HAP-1 (cell line): ENCODE measurements at regions not wholly inside any gene's neighbourhood (a gene's known extent, or its start where the extent isn't known, plus 50 kb on each side); places are given as distances from the start of the nearest gene placed in this dataset.

Experiments used
- DNase-seq, 2 experiments: peaks; one replicate each; pipeline ENCODE4 v3.0.0-alpha.2; 2016 to 2020; ENCODE audit warnings: low spot score in 2 of 2
- H3K27me3 ChIP-seq: fragments of 250-450 bp; sonication (Bioruptor Pico); 2 replicates; pipeline ENCODE4 v1.5.1; 2020; ENCODE audit warnings: low read depth, mild to moderate bottlenecking, moderate library complexity
- H3K36me3 ChIP-seq: fragments of 250-450 bp; sonication (Bioruptor Pico); replicated peaks from 2 replicates; pipeline ENCODE4 v1.5.1; 2020; ENCODE audit warnings: mild to moderate bottlenecking
- H3K4me1 ChIP-seq: fragments of 250-450 bp; sonication (Bioruptor Pico); 2 replicates; pipeline ENCODE4 v1.5.1; 2020; ENCODE audit warnings: mild to moderate bottlenecking
- H3K4me3 ChIP-seq: fragments of 250-450 bp; sonication (Bioruptor Pico); 2 replicates; pipeline ENCODE4 v1.5.1; 2020; ENCODE audit warnings: mild to moderate bottlenecking, moderate library complexity
- H3K9me3 ChIP-seq: fragments of 250-450 bp; sonication (Bioruptor Pico); 2 replicates; pipeline ENCODE4 v1.5.1; 2020; ENCODE audit warnings: mild to moderate bottlenecking, moderate library complexity
- in situ Hi-C: fragments of 300-500 bp; cut with MboI; formaldehyde crosslinking; loops from 3 replicates; pipeline ENCODE4 v1.14.3; 2020; ENCODE audit warnings: low sequenced_read_pairs, inconsistent platforms, mixed read lengths

DNA sequence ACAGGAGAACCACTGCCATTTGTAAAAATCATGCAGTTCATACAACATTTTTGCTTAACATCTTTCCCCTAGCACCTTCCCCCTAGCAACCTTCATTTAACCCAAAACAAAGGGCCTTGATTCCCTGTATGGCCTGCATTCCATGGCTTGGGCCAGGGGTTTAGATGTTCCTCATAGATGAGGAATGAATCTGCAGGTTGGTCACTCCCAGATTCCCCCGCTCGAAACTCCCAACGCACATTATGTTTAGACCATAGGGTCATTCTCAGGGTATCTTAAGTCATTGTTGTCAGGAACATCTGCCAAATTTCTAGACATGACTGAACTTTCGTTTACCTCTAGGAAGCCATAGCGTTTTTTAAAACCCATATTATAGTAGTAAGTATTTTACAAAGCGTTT is 282.2 kb upstream of the VLDLR start:
- Histone ChIP-seq H3K4me1 (no peaks in the 10 kb centered on the region), H3K9me3 (no peaks in the 10 kb centered on the region), H3K4me3 (no peak overlapping the region), H3K27me3 (no peaks in the 10 kb centered on the region), H3K36me3 (no peaks in the 10 kb centered on the region)
- in situ Hi-C loops, result no loop called here
- DNase-seq, result no peak

GRCh38 chr9:2340046-2340760 is 281.4 kb upstream of the VLDLR start:
- Histone ChIP-seq H3K4me3 (no peak overlapping the region), H3K36me3 (no peaks in the 10 kb centered on the region), H3K9me3 (no peaks in the 10 kb centered on the region), H3K4me1 (no peaks in the 10 kb centered on the region), H3K27me3 (no peaks in the 10 kb centered on the region)
- in situ Hi-C loops, result no loop called here
- no peak for DNase-seq

DNA sequence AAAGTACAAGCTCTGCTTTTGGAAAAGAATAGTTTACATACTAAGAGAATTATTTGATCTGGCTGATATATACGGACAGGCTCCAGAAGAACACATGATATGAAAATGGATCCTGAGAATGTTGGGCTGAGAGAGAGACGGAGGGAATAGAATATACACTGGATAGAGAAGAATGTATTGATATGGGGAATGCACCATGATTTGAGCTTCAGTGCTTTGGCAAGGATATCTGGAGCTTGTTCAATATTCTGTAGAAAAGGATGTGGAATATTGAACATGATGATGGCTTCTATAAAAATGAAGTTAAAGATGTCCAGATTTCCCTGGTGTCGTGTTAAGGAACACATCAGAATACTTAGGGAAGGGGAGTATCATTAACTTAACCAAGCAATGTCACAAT is 280.5 kb upstream of the VLDLR start:
- H3K27me3 ChIP-seq, result no peaks in the 10 kb centered on the region
- no peaks in the 10 kb centered on the region for H3K4me1 ChIP-seq
- no peak for DNase-seq
- no peaks in the 10 kb centered on the region for H3K36me3 ChIP-seq
- H3K9me3 ChIP-seq, result no peaks in the 10 kb centered on the region
- H3K4me3 ChIP-seq, result no peak overlapping the region
- in situ Hi-C loops, result no loop called here

GRCh38 chr9:2341956-2342355 is 279.6 kb upstream of the VLDLR start:
- H3K36me3 ChIP-seq, result no peaks in the 10 kb centered on the region
- no peaks in the 10 kb centered on the region for H3K27me3 ChIP-seq
- no peak overlapping the region for H3K4me3 ChIP-seq
- in situ Hi-C loops, result no loop called here
- H3K9me3 ChIP-seq, result no peaks in the 10 kb centered on the region
- DNase-seq, result no peak
- no peaks in the 10 kb centered on the region for H3K4me1 ChIP-seq

DNA sequence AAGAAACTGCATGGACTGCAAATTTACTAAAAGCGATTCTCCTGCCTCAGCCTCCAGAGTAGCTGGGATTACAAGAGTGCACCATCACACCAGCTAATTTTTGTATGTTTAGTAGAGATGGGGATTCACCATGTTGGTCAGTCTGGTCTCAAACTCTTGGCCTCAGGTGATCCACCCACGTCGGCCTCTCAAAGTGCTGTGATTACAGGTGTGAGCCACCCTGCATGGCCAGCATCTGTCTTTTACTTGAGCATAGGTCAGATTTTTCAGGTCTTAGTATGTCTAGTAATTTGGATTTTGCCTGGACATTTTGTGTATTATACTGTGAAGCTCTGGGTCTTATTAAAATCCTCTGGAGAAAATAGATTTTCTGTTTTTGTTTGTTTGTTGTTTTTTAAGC is 277.8 kb upstream of the VLDLR start:
- Histone ChIP-seq H3K27me3 (no peaks in the 10 kb centered on the region), H3K9me3 (no peaks in the 10 kb centered on the region), H3K4me1 (no peaks in the 10 kb centered on the region), H3K36me3 (no peaks in the 10 kb centered on the region), H3K4me3 (no peak overlapping the region)
- DNase-seq, result no peak
- in situ Hi-C loops, result no loop called here

DNA sequence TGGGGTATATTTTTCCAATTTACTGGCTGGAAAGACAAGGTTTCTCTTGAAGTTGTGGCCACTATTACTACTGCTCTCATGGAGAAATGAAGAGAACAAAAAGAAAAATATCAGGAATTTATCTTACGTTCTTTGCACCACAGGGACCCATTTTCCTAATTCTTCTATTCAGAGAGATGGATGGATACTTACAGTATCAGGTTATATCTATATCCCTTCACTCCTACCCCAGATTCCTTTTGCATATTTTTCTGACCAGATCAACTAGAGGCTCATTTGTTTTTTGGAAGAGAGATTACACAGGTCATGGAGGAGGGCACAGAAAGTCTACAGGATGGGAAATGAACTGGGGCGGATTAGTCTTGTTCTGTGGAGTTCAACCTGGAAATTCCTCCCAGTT is 277.2 kb upstream of the VLDLR start:
- H3K27me3 ChIP-seq, result no peaks in the 10 kb centered on the region
- DNase-seq, result no peak
- H3K36me3 ChIP-seq, result no peaks in the 10 kb centered on the region
- H3K4me1 ChIP-seq, result no peaks in the 10 kb centered on the region
- no peaks in the 10 kb centered on the region for H3K9me3 ChIP-seq
- no peak overlapping the region for H3K4me3 ChIP-seq
- in situ Hi-C loops, result no loop called here

GRCh38 chr9:2345013-2345412 is 276.6 kb upstream of the VLDLR start:
- Histone ChIP-seq H3K9me3 (no peaks in the 10 kb centered on the region), H3K36me3 (no peaks in the 10 kb centered on the region), H3K4me3 (no peak overlapping the region), H3K4me1 (no peaks in the 10 kb centered on the region), H3K27me3 (no peaks in the 10 kb centered on the region)
- no peak for DNase-seq
- in situ Hi-C loops, result no loop called here

DNA sequence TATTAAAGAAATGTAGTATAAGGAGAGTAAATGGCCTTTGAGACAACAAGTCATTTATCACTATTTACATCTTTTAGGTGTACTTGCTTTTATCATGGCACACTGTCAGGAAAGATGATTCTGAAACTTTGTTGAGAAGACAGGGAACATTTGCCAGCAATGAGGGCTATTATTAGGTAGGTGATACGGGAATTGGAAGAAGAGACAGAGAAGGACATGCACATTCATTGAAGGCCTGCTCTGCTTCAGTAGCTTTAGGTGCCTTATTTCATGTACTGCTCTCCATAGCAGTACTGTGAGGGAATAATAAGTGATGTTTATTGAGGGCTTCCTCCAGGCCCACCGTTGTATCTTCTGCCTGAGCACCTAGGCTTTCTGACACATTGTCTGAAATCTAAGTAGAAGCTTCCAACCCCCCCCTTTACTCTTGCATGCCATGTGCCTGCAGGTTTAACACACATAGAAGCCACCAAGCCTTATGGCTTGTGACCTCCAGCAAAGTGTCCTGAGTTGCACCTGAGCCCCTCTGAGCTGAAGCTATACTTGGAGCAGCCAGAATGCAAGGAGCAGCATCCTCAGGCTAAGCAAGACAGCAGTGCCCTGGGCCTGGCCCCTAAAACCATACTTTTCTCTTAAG is 275.2 kb upstream of the VLDLR start:
- Histone ChIP-seq H3K36me3 (no peaks in the 10 kb centered on the region), H3K9me3 (no peaks in the 10 kb centered on the region), H3K4me3 (no peak overlapping the region), H3K4me1 (no peaks in the 10 kb centered on the region), H3K27me3 (no peaks in the 10 kb centered on the region)
- no peak for DNase-seq
- in situ Hi-C loops, result no loop called here

GRCh38 chr9:2351324-2351723 is 270.3 kb upstream of the VLDLR start:
- Histone ChIP-seq H3K27me3 (no peaks in the 10 kb centered on the region), H3K36me3 (no peaks in the 10 kb centered on the region), H3K4me1 (no peaks in the 10 kb centered on the region), H3K9me3 (no peaks in the 10 kb centered on the region), H3K4me3 (no peak overlapping the region)
- DNase-seq, result no peak
- in situ Hi-C loops, result no loop called here

- no peak for DNase-seq
- no peak overlapping the region for H3K4me3 ChIP-seq
- no peaks in the 10 kb centered on the region for H3K4me1 ChIP-seq
- H3K36me3 ChIP-seq, result no peaks in the 10 kb centered on the region
- H3K27me3 ChIP-seq, result no peaks in the 10 kb centered on the region
- H3K9me3 ChIP-seq, result no peaks in the 10 kb centered on the region
- in situ Hi-C loops, result no loop called here
Measured at GRCh38 chr9:2354216-2354615, 267.4 kb upstream of the VLDLR start.

DNA sequence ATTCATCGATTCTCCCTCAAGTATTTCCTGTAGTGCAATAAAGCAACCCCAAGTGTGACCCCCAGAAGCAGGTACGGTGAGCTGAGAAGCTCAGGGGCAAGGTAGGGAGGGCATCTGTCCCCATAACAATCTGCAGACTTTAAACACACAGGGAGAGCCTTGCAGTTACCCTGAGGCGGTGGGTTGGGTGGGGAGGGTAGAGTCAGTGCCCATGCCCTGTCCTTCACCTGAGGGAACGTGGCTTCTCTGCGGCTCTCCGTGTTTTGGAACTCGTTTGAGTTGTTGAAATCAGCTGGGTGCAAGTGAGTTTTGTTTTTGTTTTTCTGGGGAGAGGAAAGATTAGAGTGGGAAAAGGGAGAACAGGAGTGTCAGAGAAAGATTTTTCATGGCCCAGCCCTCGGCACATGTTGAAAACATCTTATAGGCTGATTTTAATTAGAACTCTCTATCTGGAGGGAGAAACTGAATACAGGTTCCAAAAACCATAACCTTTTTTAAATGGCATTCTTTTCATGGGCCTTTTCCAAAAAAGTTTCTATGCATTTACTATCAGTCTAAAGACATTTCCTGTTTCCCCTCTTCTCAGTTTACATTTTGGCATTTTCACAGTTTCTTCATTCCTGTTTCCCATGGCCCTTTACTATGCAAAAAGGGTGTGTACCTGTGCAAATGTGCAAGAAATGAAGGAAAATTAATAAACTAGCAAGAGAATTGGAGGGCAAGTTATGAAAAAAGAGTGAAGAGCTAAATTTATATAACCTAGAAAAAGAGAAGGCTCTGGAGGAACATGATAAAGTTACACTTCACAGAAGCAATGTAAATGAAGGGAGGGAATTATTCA is 266.5 kb upstream of the VLDLR start:
- H3K4me3 ChIP-seq, result no peak overlapping the region
- no peaks in the 10 kb centered on the region for H3K36me3 ChIP-seq
- no peak for DNase-seq
- no peaks in the 10 kb centered on the region for H3K4me1 ChIP-seq
- H3K9me3 ChIP-seq, result no peaks in the 10 kb centered on the region
- H3K27me3 ChIP-seq, result no peaks in the 10 kb centered on the region
- in situ Hi-C loops, result no loop called here

- in situ Hi-C loops, result no loop called here
- DNase-seq, result peak in 1 of 2 experiments; percentile 10
Measured at GRCh38 chr9:2355697-2355983, 265.9 kb upstream of the VLDLR start.

DNA sequence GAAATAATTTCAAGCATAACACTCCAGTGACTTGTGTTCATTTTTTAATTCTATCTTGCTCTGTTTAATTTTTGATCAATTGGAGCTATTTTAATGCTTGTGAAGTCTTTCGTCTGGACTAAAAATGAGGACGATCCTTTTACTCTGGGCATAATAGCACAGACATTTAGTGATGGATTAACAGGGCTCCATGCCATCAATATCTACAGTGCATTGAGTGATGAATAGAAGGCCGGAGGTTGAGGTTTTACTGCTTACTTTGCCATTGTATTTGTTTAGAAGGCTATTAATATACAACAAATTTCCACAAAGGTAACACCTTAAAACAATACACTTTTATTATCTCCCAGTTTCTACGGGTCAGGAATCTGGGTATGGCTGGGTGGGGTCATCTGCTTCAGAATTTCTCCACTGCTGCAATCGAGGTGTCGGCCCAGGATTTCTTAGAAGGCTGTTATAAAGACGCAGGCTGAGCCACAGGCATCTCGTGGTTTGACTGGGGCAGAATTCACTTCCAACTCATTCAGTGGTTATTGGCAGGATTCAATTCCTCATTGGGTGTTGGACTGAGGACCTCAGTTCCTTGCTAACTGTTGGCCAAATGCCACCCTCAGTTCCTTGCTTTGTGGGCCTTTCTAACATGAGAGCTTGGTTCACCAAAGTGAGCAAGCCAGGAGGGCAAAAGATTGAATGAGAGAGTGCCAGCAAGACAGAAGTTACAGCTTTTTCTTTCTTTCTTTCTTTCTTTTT is 265.4 kb upstream of the VLDLR start:
- in situ Hi-C loops, result no loop called here
- H3K36me3 ChIP-seq, result no peaks in the 10 kb centered on the region
- no peaks in the 10 kb centered on the region for H3K9me3 ChIP-seq
- DNase-seq, result no peak
- no peaks in the 10 kb centered on the region for H3K27me3 ChIP-seq
- H3K4me1 ChIP-seq, result no peaks in the 10 kb centered on the region
- H3K4me3 ChIP-seq, result no peak overlapping the region

More at GRCh38 chr9:2355697-2355983, 265.9 kb upstream of the VLDLR start:
- Histone ChIP-seq H3K27me3 (no peaks in the 10 kb centered on the region), H3K36me3 (no peaks in the 10 kb centered on the region), H3K4me1 (no peaks in the 10 kb centered on the region), H3K4me3 (no peak overlapping the region), H3K9me3 (no peaks in the 10 kb centered on the region)
